Upper lobe of left lung (tissue), 6 donors: ENCODE measurements at regions not wholly inside any gene's neighbourhood (a gene's known extent, or its start where the extent isn't known, plus 50 kb on each side); places are given as distances from the start of the nearest gene placed in this dataset.

ENCODE experiments used
- ATAC-seq, 2 donors: fragments of 200-7000 bp; cut with Tn5 transposase; one replicate each; pipeline ENCODE4 v1.9.1; 2022; ENCODE audit warnings: mild to moderate bottlenecking in 2 of 2, moderate library complexity in 2 of 2; ENCODE audit not compliant: low FRiP score in 2 of 2
- DNase-seq, 2 donors: peaks; one replicate each; pipeline ENCODE4 v3.0.0-alpha.2; 2019 to 2020
- H3K27ac ChIP-seq, 4 donors: fragments of 200-600 bp; sonication (generic); one replicate each; pipeline ENCODE4 v1.5.1; 2016 to 2019
- H3K27me3 ChIP-seq, 4 donors: fragments of 200-600 bp; sonication (generic); one replicate each; pipeline ENCODE4 v1.5.1; 2017 to 2019
- H3K36me3 ChIP-seq, 4 donors: fragments of 200-600 bp; sonication (generic); one replicate each; pipeline ENCODE4 v1.5.1; 2016 to 2019
- H3K4me1 ChIP-seq, 4 donors: fragments of 200-600 bp; sonication (generic); one replicate each; pipeline ENCODE4 v1.5.1; 2018 to 2019
- H3K4me3 ChIP-seq, 4 donors: fragments of 200-600 bp; sonication (generic); one replicate each; pipeline ENCODE4 v1.5.1; 2017 to 2019; ENCODE audit warnings: mild to moderate bottlenecking in 2 of 4, moderate library complexity in 1 of 4
- H3K9me3 ChIP-seq, 4 donors: fragments of 200-600 bp; sonication (generic); one replicate each; pipeline ENCODE4 v1.5.1; 2018 to 2019
- EP300 ChIP-seq, 4 donors: sonication (generic); formaldehyde crosslinking; IDR thresholded peaks; one replicate each; pipeline ENCODE4 v1.5.1; 2017; ENCODE audit warnings: antibody characterized with exemption in 4 of 4, control low read depth in 2 of 4
- POLR2A ChIP-seq, 4 donors: fragments of 450-650 bp; IDR thresholded peaks; one replicate each; pipeline ENCODE4 v1.5.1; 2016 to 2017; ENCODE audit warnings: antibody characterized with exemption in 4 of 4, mild to moderate bottlenecking in 2 of 4
- POLR2AphosphoS5 ChIP-seq, 2 donors: sonication (generic); formaldehyde crosslinking; IDR thresholded peaks; one replicate each; pipeline ENCODE4 v1.5.1; 2017; ENCODE audit warnings: antibody characterized with exemption in 2 of 2
- WGBS, 2 donors: methylation state at CpG; one replicate each; pipeline ENCODE4 v1.1.5; 2017 to 2018; 5-methylcytosine and 5-hydroxymethylcytosine counted together
- TF ChIP-seq, protein P1 (sequence below), 6 experiments: fragments of 450-650 bp in 4 of 6; fragments of 200-600 bp in 2 of 6; sonication (generic) in 2 of 6; IDR thresholded peaks; one replicate each; pipeline ENCODE4 v1.5.1; 2016 to 2019; ENCODE audit warnings: antibody characterized with exemption in 6 of 6
- donor health status: DM: no; HTN: no; CAD: no; lungs with moderate emphysema.
- donor health status: DM: no; HTN: yes; CAD: no; lungs with severe emphysema.

DNA sequence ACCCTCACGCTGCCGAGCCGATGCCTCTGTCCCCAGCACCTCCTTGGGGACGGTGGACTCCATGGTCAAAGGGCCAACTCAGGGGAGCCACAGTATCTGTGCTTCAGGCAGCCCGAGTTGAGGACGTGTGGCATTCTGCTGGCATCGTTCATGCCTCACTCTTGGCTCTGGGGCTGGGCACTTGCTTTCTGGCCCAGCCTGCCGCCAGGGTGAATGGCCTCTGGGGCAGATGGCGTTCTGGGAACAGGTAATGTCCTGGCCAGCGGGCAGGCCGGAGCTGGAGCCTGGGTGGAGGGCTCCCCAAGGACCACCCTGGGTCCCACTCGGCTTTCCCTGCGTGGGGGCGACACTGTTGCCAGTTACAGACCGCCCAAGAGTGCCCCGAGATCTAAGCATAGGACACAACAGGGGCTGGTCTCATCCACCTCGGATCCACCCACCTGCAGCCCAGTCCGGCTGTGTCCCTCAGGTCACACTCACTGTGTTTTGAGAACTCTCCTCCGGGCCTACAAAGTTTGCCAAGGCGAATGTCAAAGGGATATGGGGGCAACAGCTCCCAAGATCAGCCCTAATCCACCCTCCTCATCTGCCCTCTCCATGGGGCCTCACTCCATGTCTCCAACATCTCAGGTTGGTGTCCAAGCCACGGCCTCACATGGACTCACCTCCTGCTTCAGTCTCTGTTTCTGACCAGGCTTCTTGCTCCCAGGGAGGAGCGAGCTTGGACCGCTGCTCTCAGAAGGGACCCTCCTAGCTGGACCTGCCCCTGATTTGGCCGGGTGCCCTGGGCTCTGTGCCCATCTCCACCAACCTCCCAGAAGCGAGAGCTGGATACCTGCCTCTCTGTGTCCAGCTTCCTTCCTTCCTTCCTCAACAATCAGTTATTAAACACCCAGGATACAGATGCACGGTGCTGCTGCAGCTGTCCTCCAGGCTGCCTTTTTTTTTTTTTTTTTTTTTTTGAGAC lies 60.8 kb downstream of the TMEM235 start:
- no peaks in the 10 kb centered on the region for H3K36me3 ChIP-seq

DNA sequence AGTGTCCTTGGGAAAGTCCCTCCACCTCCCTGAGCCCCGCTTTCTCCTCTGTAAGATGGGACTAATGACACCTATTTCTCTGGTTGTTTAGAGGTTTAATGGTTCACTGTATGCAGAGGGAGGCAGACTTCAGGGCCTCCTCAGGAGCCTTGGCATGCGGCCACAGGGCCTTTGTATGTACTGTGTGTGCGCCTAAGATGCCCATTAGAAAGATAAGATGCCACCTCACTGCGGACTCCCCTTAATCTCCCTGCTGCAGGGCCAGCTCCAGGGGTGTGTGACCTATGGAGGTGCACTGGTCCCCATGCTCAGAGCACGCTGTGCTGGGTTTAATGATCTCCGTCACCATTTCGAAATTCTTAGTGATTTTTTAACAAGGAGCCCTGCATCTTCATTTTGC lies 59.3 kb downstream of the TMEM235 start:
- Histone ChIP-seq H3K9me3 (no peaks in the 10 kb centered on the region), H3K27me3 (no peaks in the 10 kb centered on the region), H3K27ac (no peak overlapping the region), H3K4me1 (peaks cover 4 to 9% (median 8%) of the 10 kb centered on the region in 4 donors), H3K4me3 (no peak overlapping the region), H3K36me3 (no peaks in the 10 kb centered on the region)
- WGBS, 2 donors: 88 to 92% methylated on average over 6 to 7 of the region's 7 CpGs
- ATAC-seq (no peak), DNase-seq (no peak)
- TF ChIP-seq POLR2A (IDR thresholded peaks at IDR 0.05): no peak
- TF ChIP-seq EP300 (IDR thresholded peaks at IDR 0.05): no peak
- TF ChIP-seq POLR2AphosphoS5 (IDR thresholded peaks at IDR 0.05): no peak
- TF ChIP-seq, protein P1, sequence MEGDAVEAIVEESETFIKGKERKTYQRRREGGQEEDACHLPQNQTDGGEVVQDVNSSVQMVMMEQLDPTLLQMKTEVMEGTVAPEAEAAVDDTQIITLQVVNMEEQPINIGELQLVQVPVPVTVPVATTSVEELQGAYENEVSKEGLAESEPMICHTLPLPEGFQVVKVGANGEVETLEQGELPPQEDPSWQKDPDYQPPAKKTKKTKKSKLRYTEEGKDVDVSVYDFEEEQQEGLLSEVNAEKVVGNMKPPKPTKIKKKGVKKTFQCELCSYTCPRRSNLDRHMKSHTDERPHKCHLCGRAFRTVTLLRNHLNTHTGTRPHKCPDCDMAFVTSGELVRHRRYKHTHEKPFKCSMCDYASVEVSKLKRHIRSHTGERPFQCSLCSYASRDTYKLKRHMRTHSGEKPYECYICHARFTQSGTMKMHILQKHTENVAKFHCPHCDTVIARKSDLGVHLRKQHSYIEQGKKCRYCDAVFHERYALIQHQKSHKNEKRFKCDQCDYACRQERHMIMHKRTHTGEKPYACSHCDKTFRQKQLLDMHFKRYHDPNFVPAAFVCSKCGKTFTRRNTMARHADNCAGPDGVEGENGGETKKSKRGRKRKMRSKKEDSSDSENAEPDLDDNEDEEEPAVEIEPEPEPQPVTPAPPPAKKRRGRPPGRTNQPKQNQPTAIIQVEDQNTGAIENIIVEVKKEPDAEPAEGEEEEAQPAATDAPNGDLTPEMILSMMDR (IDR thresholded peaks at IDR 0.05): no peak

More for the DNA sequence above, 60.8 kb downstream of the TMEM235 start:
- no peaks in the 10 kb centered on the region for H3K27me3 ChIP-seq
- ATAC-seq (no peak), DNase-seq (no peak)
- H3K27ac ChIP-seq: no peak overlapping the region
- no peaks in the 10 kb centered on the region for H3K9me3 ChIP-seq
- H3K4me1 ChIP-seq: peaks cover 4 to 9% (median 8%) of the 10 kb centered on the region in 4 donors
- H3K4me3 ChIP-seq: no peak overlapping the region
- WGBS, 2 donors: 69 to 83% methylated on average over 6 to 26 of the region's 26 CpGs
- TF ChIP-seq, protein P1 (IDR thresholded peaks at IDR 0.05): no peak
- TF ChIP-seq EP300 (IDR thresholded peaks at IDR 0.05) (no peak), POLR2A (IDR thresholded peaks at IDR 0.05) (no peak), POLR2AphosphoS5 (IDR thresholded peaks at IDR 0.05) (no peak)
